ENCODE measurements at regions not wholly inside any gene's neighbourhood (a gene's known extent, or its start where the extent isn't known, plus 50 kb on each side); places are given as distances from the start of the nearest gene placed in this dataset.

DNA sequence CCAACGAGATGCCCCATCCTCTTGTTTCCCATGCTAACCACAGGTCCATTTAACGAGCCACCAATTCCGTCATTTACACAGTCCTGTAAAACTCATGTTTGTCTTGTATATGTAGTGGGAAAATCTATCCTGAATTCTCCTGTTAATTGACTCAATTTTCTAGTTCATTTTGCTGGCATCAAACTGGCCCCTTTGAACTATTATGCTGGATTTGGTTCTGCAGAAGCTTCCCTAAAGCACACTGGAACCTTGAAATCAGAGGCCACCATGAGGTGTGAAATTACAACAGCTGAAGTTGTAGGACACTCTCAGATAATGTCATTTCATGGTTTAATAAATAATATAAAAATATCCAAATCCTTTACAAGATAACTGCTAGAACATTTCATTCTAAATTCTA lies 129.8 kb upstream of the AKR1E2 start:
- 78 to 93% methylated on average over 3 of the region's 3 CpGs for whole genome bisulfite sequencing, 2 experiments (ENCODE audit: low coverage in 1 of 2, low lambda C conversion rate in 2 of 2, missing lambda C conversion rate in 2 of 2)
- Histone ChIP-seq H3K27me3 (replicated peaks; ENCODE audit: insufficient read depth) (no peaks in the 10 kb centered on the region), H3F3A (ENCODE audit: insufficient read depth) (no peaks in the 10 kb centered on the region), H3K9ac (no peak overlapping the region), H3K4me3 (no peak overlapping the region), H3K27ac (no peak overlapping the region), H3K9me3 (ENCODE audit: low read depth) (no peaks in the 10 kb centered on the region), H3K36me3 (ENCODE audit: low read depth) (no peaks in the 10 kb centered on the region), H3K4me1 (ENCODE audit: insufficient read depth) (peaks cover 18% of the 10 kb centered on the region; the same call in 1 of the 2 replicates), H3K4me2 (ENCODE audit: unreplicated experiment) (no peak overlapping the region), H4K20me1 (ENCODE audit: insufficient read depth) (no peaks in the 10 kb centered on the region), H3K79me2 (ENCODE audit: insufficient read depth) (no peaks in the 10 kb centered on the region), H2AFZ (no peak overlapping the region), H3K9me2 (ENCODE audit: insufficient read depth) (no peaks in the 10 kb centered on the region; the same call in 1 of the 2 replicates)
- TF ChIP-seq EZH2 (IDR thresholded peaks at IDR 0.05; ENCODE audit: insufficient read depth, poor library complexity, severe bottlenecking): no peak
- no peak for TF ChIP-seq EZH2phosphoT487 (IDR thresholded peaks at IDR 0.05; ENCODE audit: insufficient read depth, low read depth)
- no peak for DNase-seq
- in situ Hi-C loops (cut with MboI): no loop called here

DNA sequence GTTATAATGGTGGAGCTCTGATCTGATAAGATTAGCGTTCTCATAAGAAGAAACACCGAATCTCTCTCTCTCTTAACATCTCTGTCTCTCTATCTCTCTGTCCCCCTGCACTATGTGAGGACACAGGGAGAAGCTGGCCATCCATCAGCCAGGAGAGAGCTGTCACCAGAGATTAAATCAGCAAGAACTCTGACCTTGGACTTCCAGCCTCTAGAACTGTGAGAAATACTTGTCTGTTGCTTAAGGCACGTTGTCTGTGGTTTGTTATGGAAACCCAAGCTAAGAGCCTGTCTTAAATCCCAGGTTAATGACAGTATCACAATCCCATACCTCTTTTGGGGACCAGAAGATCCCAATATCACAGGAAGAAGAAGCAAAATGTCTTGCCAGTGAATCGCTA lies 132.0 kb upstream of the AKR1E2 start:
- Histone ChIP-seq H3F3A (ENCODE audit: insufficient read depth) (no peaks in the 10 kb centered on the region), H3K9me2 (ENCODE audit: insufficient read depth) (no peaks in the 10 kb centered on the region; the same call in 1 of the 2 replicates), H4K20me1 (ENCODE audit: insufficient read depth) (no peaks in the 10 kb centered on the region), H3K79me2 (ENCODE audit: insufficient read depth) (no peaks in the 10 kb centered on the region), H2AFZ (no peak overlapping the region), H3K4me1 (ENCODE audit: insufficient read depth) (peaks cover 20% of the 10 kb centered on the region; the same call in 1 of the 2 replicates), H3K4me3 (no peak overlapping the region), H3K9me3 (ENCODE audit: low read depth) (no peaks in the 10 kb centered on the region), H3K36me3 (ENCODE audit: low read depth) (no peaks in the 10 kb centered on the region), H3K9ac (no peak overlapping the region), H3K27me3 (replicated peaks; ENCODE audit: insufficient read depth) (no peaks in the 10 kb centered on the region), H3K27ac (no peak overlapping the region), H3K4me2 (ENCODE audit: unreplicated experiment) (no peak overlapping the region)
- in situ Hi-C loops (cut with MboI): no loop called here
- WGBS, 2 experiments (ENCODE audit: low coverage in 1 of 2, low lambda C conversion rate in 2 of 2, missing lambda C conversion rate in 2 of 2): 79 to 81% methylated on average over 4 of the region's 4 CpGs
- no peak for DNase-seq
- TF ChIP-seq EZH2 (IDR thresholded peaks at IDR 0.05; ENCODE audit: insufficient read depth, poor library complexity, severe bottlenecking): no peak
- no peak for TF ChIP-seq EZH2phosphoT487 (IDR thresholded peaks at IDR 0.05; ENCODE audit: insufficient read depth, low read depth)

DNA sequence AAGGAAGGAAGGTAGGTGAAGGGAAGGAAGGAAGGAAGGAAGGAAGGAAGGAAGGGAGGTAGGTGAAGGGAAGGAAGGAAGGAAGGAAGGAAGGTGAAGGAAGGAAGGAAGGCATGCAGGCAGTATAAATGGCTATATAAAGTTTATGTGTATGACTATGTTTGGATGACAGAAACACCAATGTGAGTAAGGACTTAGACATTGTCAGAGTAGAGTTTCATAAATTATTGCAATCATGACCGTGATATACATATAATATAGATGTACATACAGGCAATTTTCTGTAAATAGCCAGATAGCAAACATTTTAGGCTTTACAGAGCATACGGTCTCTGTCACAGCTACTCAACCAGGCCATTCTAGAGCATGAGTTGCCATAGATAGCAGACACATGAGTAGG lies 133.8 kb upstream of the AKR1E2 start:
- H3K4me2 ChIP-seq (ENCODE audit: unreplicated experiment): no peak overlapping the region
- 96 to 100% methylated on average over 2 of the region's 2 CpGs for WGBS, 2 experiments (ENCODE audit: low coverage in 1 of 2, low lambda C conversion rate in 2 of 2, missing lambda C conversion rate in 2 of 2)

DNA sequence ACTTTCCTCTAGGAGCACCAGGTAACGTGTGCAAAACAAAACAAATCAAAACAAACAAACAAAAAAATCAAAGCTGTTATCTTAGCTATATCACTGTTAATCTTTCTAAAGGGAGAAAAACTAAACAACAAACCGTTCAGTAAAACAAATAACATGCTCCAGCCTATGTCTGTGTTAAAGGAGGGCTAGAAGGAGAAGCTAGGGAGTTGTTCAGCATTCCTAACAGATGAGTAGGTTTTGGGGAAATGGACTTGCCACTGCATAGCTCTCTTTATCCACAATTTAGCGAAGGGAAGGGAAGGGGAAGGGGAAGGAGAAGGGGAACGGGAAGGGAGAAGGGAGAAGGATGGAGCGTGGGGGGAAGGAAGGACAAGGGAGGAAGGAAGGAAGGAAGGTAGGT lies 134.2 kb upstream of the AKR1E2 start:
- Histone ChIP-seq H3K27ac (no peak overlapping the region), H2AFZ (peak overlapping the region; percentile 59), H3K27me3 (replicated peaks; ENCODE audit: insufficient read depth) (no peaks in the 10 kb centered on the region), H3K9me3 (ENCODE audit: low read depth) (no peaks in the 10 kb centered on the region), H3K4me1 (ENCODE audit: insufficient read depth) (peaks cover 26% of the 10 kb centered on the region), H4K20me1 (ENCODE audit: insufficient read depth) (no peaks in the 10 kb centered on the region), H3F3A (ENCODE audit: insufficient read depth) (peaks cover 14% of the 10 kb centered on the region), H3K4me3 (no peak overlapping the region), H3K9me2 (ENCODE audit: insufficient read depth) (no peaks in the 10 kb centered on the region), H3K79me2 (ENCODE audit: insufficient read depth) (no peaks in the 10 kb centered on the region), H3K9ac (no peak overlapping the region), H3K36me3 (ENCODE audit: low read depth) (no peaks in the 10 kb centered on the region), H3K4me2 (ENCODE audit: unreplicated experiment) (no peak overlapping the region)
- peak; percentile 33 for DNase-seq
- no peak for TF ChIP-seq EZH2 (IDR thresholded peaks at IDR 0.05; ENCODE audit: insufficient read depth, poor library complexity, severe bottlenecking)
- TF ChIP-seq EZH2phosphoT487 (IDR thresholded peaks at IDR 0.05; ENCODE audit: insufficient read depth, low read depth): no peak
- in situ Hi-C loops (cut with MboI): no loop called here
- whole genome bisulfite sequencing, 2 experiments (ENCODE audit: low coverage in 1 of 2, low lambda C conversion rate in 2 of 2, missing lambda C conversion rate in 2 of 2): 88 to 89% methylated on average over 4 of the region's 5 CpGs

More for the DNA sequence above, 133.8 kb upstream of the AKR1E2 start:
- no peaks in the 10 kb centered on the region for H3K36me3 ChIP-seq (ENCODE audit: low read depth)
- in situ Hi-C loops (cut with MboI): no loop called here
- TF ChIP-seq EZH2phosphoT487 (IDR thresholded peaks at IDR 0.05; ENCODE audit: insufficient read depth, low read depth) (no peak), EZH2 (IDR thresholded peaks at IDR 0.05; ENCODE audit: insufficient read depth, poor library complexity, severe bottlenecking) (no peak)
- H3F3A ChIP-seq (ENCODE audit: insufficient read depth): peaks cover 10% of the 10 kb centered on the region
- no peak overlapping the region for H3K27ac ChIP-seq
- DNase-seq: no peak
- H3K9ac ChIP-seq: no peak overlapping the region
- no peaks in the 10 kb centered on the region for H3K79me2 ChIP-seq (ENCODE audit: insufficient read depth)
- H3K27me3 ChIP-seq (replicated peaks; ENCODE audit: insufficient read depth): no peaks in the 10 kb centered on the region
- H3K9me3 ChIP-seq (ENCODE audit: low read depth): no peaks in the 10 kb centered on the region
- H3K4me1 ChIP-seq (ENCODE audit: insufficient read depth): peaks cover 22% of the 10 kb centered on the region
- no peak overlapping the region for H3K4me3 ChIP-seq
- H2AFZ ChIP-seq: no peak overlapping the region
- H4K20me1 ChIP-seq (ENCODE audit: insufficient read depth): no peaks in the 10 kb centered on the region
- no peaks in the 10 kb centered on the region for H3K9me2 ChIP-seq (ENCODE audit: insufficient read depth)

DNA sequence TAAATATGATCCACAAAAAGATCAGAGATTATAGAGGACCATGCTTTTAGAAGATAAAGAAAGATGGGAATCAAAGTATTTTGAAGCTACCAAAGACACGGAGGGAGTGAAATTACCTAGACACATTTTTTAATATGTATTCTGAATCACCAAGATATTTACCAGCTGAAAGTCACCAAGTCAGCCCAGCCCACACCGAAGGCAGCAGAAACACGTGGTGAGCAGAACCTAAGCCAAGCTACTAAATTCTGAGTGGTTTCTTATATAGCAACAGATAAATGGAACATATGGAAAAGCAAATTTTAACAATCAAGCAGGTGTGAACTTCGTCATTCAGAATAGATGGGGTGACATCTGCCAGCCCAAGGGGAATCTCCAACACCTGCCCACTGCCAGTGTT lies 134.7 kb upstream of the AKR1E2 start:
- peak overlapping the region; percentile 59 for H2AFZ ChIP-seq
- H3K4me1 ChIP-seq (ENCODE audit: insufficient read depth): peaks cover 31% of the 10 kb centered on the region
- no peaks in the 10 kb centered on the region for H4K20me1 ChIP-seq (ENCODE audit: insufficient read depth)
- H3K4me3 ChIP-seq: no peak overlapping the region
- H3F3A ChIP-seq (ENCODE audit: insufficient read depth): peaks cover 16% of the 10 kb centered on the region
- H3K27me3 ChIP-seq (replicated peaks; ENCODE audit: insufficient read depth): no peaks in the 10 kb centered on the region
- peak; percentile 34 for DNase-seq
- H3K79me2 ChIP-seq (ENCODE audit: insufficient read depth): no peaks in the 10 kb centered on the region
- no peaks in the 10 kb centered on the region for H3K9me2 ChIP-seq (ENCODE audit: insufficient read depth)
- no peaks in the 10 kb centered on the region for H3K36me3 ChIP-seq (ENCODE audit: low read depth)
- WGBS, 2 experiments (ENCODE audit: low coverage in 1 of 2, low lambda C conversion rate in 2 of 2, missing lambda C conversion rate in 2 of 2): 40 to 48% methylated on average over 4 of the region's 4 CpGs
- no peak overlapping the region for H3K9ac ChIP-seq
- in situ Hi-C loops (cut with MboI): no loop called here
- no peak overlapping the region for H3K4me2 ChIP-seq (ENCODE audit: unreplicated experiment)
- TF ChIP-seq EZH2phosphoT487 (IDR thresholded peaks at IDR 0.05; ENCODE audit: insufficient read depth, low read depth) (no peak), EZH2 (IDR thresholded peaks at IDR 0.05; ENCODE audit: insufficient read depth, poor library complexity, severe bottlenecking) (no peak)
- H3K9me3 ChIP-seq (ENCODE audit: low read depth): no peaks in the 10 kb centered on the region
- H3K27ac ChIP-seq: no peak overlapping the region
